ENCODE measurements at regions not wholly inside any gene's neighbourhood (a gene's known extent, or its start where the extent isn't known, plus 50 kb on each side); places are given as distances from the start of the nearest gene placed in this dataset.

DNA sequence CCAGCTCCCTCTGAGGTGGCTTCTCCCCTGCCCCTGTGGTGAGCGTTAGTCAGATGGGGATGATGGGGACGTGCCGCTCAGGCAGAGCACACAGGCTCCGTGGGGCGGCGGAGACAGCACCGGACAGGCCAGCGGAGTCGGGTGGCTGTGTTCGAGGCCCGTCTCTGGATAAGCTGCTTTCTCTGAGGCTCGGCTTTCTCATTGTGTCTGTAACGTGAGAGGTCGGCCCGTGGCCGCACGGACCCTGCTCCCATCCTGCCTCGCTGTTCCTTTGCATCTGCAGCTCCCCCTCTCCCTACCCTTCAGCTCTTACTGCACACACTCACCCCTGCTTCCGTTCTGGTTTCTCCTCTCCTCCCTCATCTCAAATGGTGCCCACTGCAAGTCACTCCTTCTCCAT, 62.5 kb downstream of the FAM43A start:
- TF ChIP-seq GATA2 (IDR thresholded peaks at IDR 0.05; ENCODE audit: low read depth, low read length) (no peak), GATA3 (IDR thresholded peaks at IDR 0.05; ENCODE audit: low read depth, low read length) (no peak)

Measured in SH-SY5Y (cell line).